ENCODE measurements at regions not wholly inside any gene's neighbourhood (a gene's known extent, or its start where the extent isn't known, plus 50 kb on each side); places are given as distances from the start of the nearest gene placed in this dataset.
"Not testable (repeated sequence)": the region's sequence is repeated elsewhere in the genome, so short reads cannot be mapped to it uniquely, and the experiment has no call there.

DNA sequence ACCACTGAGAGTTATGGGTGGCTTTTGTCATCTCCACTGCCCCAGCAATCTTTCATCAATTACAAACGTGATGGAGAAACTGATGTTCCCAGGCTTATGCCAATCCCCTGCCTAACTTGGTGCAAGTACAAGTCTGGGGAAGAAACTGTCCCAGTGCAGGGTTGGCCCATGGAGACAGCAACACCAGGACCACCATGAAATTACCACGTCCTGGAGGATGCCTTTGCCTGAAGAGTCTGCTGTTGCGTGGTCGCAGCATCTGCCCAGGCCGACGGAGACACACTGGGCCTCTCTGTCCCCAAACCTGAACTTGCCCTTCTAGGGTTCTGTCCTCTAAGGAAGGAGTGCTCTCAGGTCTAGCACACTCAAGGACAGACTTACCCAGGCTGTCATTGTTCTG is 496.8 kb upstream of the RAB6C start:
- Histone ChIP-seq H3K4me3 (ENCODE audit: low read length) (no peak overlapping the region), H3K4me1 (ENCODE audit: insufficient read depth, low read length) (no peaks in the 10 kb centered on the region), H3K27me3 (ENCODE audit: insufficient read depth, low read length) (no peaks in the 10 kb centered on the region), H3K9me3 (ENCODE audit: low read depth, low read length) (no peaks in the 10 kb centered on the region)

DNA sequence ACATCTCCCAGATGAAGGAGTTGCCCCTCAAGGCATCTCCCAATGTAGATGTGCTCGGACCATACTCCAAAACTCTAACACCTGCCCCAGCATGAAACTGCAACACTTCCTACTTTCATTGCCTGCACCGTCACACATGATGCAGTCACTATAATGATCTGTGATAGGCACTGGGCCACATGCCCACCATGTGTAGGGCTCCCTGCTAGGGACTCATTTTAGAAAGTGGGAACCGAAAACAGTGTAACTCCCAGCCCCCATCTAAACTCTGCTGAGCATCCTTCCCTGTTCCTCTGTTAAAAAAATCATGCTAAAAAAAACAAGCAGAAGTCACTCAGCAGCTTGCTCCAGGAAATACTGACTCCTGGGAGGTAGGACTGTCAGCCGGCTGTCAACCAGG is 496.1 kb upstream of the RAB6C start:
- Histone ChIP-seq H3K4me1 (ENCODE audit: insufficient read depth, low read length) (no peaks in the 10 kb centered on the region), H3K4me3 (ENCODE audit: low read length) (no peak overlapping the region), H3K27me3 (ENCODE audit: insufficient read depth, low read length) (no peaks in the 10 kb centered on the region), H3K9me3 (ENCODE audit: low read depth, low read length) (no peaks in the 10 kb centered on the region)

DNA sequence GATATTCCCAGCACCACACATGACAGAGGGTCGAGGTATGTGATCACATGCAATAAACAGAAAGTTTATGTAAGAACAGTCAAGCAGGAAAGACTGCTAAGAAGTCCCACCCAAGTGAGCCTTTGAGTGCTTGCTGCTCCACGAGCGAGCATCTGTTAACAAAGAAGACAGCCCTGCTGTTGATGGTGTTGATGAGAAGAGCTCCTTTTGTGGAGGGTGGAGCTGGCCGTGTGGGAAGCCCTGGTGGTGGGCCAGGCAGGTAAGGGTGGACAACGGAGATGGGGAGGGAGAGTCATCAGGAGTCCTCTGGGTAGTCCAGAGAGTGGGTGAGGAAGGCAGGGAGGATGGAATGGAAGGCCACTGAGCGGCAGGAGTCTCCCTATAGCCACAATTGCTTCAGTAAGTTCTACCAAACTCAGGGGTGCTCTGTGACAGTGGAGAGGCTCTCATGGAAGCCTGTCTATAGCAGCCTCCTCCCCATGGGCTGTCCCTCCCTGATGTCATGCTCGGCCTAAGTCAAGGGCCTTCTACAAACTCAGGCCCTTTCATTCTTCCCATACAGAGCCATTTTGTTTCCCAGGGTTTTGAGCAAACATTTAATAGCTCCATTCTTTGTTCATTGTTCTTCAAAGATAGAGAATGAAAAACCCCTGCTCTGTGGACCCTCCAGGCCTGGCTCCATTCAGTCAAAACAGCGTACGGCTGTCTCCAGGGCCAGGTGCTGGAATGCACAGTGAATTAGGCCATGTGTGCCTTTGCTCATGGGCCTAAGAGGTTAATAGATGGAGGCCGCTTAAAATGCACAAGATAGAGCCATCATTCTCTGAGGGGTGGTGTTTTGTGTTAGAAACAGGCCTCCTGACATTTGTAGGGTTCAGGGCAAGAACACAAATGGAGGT is 494.2 kb upstream of the RAB6C start:
- H3K4me1 ChIP-seq (ENCODE audit: insufficient read depth, low read length), result no peaks in the 10 kb centered on the region
- H3K9me3 ChIP-seq (ENCODE audit: low read depth, low read length), result no peaks in the 10 kb centered on the region
- H3K4me3 ChIP-seq (ENCODE audit: low read length), result no peak overlapping the region
- no peaks in the 10 kb centered on the region for H3K27me3 ChIP-seq (ENCODE audit: insufficient read depth, low read length)

DNA sequence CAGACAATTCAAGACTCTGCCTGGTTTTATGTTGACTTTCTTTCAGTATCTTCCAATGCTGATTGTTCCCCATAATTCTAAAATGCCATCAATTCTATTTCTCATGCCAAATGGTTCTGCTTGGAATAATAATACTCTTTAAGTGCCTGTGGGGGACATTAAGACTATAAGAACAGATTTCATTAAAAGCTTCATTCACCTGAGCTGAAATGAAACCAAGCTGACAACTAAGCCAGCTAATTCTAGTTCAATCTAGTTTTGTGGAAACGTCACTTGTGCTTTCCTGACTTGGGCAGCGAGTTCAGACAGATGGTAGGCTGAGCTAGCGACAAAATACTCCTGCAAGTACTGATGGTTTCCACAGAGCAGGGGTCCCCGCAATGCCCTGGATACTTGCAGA is 491.1 kb upstream of the RAB6C start:
- H3K4me3 ChIP-seq (ENCODE audit: low read length), result no peak overlapping the region
- H3K4me1 ChIP-seq (ENCODE audit: insufficient read depth, low read length), result no peaks in the 10 kb centered on the region
- no peaks in the 10 kb centered on the region for H3K9me3 ChIP-seq (ENCODE audit: low read depth, low read length)
- H3K27me3 ChIP-seq (ENCODE audit: insufficient read depth, low read length), result no peaks in the 10 kb centered on the region

DNA sequence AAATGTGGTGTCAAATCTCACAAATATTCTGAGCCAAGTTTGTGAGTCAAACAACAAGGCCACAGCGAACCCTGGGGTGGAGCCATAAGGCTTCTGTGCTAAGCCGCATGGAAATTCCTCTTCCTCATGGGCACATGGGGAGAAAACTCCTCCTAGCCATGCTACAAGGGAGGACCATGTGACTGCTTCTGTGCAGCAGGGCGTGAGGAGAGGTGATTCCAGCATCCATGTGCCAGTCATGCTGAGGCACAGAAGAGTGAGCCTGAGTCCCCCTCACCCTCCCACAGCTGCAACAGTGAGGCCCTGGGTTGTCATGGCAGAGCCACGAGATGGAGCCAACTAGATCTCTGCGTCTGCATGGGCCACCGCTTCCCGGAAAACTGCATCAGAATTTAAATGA is 488.8 kb upstream of the RAB6C start:
- Histone ChIP-seq H3K27me3 (ENCODE audit: insufficient read depth, low read length) (no peaks in the 10 kb centered on the region), H3K4me3 (ENCODE audit: low read length) (no peak overlapping the region), H3K4me1 (ENCODE audit: insufficient read depth, low read length) (no peaks in the 10 kb centered on the region), H3K9me3 (ENCODE audit: low read depth, low read length) (no peaks in the 10 kb centered on the region)

DNA sequence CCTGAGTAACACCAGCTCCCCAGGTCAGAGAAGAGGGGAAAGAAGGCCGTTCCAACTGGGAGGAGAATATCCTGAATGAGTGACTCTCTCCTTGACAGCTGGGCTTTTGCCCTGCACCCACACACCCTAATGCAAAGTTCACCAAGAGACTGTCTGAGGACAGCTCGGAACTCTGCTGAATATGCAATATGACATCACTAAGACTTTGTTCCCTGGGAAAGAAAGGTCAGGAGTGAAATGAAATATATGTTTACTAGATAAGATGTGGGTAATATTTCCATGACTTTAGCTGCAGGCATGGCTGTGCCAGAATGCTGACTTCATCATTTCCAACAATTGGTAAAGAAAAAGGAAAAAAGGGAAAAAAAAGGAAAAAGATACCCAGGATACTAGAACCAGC is 488.2 kb upstream of the RAB6C start:
- no peaks in the 10 kb centered on the region for H3K9me3 ChIP-seq (ENCODE audit: low read depth, low read length)
- no peaks in the 10 kb centered on the region for H3K4me1 ChIP-seq (ENCODE audit: insufficient read depth, low read length)
- H3K27me3 ChIP-seq (ENCODE audit: insufficient read depth, low read length), result no peaks in the 10 kb centered on the region
- no peak overlapping the region for H3K4me3 ChIP-seq (ENCODE audit: low read length)

DNA sequence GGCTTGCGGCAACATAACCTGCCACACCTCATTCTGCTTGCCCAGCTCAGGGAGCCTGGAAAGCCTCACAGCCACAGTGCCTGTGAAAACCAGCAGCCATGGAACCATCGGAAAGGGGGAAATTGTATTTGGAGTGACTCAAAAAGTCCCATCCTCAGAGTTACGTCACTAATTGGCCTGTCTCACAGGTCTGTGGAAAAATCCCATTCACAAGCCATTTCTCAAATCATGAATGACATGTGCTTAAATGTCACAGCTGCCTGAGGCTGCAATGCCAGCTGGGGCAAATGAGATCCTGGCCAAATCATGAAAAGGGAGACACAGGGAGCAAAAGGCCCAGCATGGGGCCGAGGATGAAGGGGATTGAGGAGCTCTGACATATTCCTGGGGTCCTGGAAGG is 486.9 kb upstream of the RAB6C start:
- Histone ChIP-seq H3K9me3 (ENCODE audit: low read depth, low read length) (no peaks in the 10 kb centered on the region), H3K4me1 (ENCODE audit: insufficient read depth, low read length) (no peaks in the 10 kb centered on the region), H3K27me3 (ENCODE audit: insufficient read depth, low read length) (no peaks in the 10 kb centered on the region), H3K4me3 (ENCODE audit: low read length) (no peak overlapping the region)

DNA sequence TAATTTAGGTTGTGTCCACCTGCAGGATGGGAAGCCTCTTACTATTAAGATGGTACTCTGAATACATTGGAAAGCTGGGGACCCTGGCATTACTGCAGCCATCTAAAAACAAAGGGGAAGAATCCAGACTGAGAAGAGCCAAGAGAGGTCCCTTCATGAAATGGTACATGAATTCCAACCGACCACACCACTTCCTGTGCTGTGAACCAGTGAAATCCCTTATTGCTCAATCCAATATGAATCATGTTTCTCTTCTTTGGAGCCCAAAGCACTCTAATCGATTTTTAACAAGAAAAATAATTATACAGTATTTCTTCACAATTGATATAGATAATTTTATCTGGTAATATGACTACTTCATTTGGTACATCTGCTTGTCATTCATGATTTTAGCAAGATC is 479.7 kb upstream of the RAB6C start:
- H3K27me3 ChIP-seq (ENCODE audit: insufficient read depth, low read length), result no peaks in the 10 kb centered on the region
- H3K4me1 ChIP-seq (ENCODE audit: insufficient read depth, low read length), result no peaks in the 10 kb centered on the region
- H3K9me3 ChIP-seq (ENCODE audit: low read depth, low read length), result no peaks in the 10 kb centered on the region
- H3K4me3 ChIP-seq (ENCODE audit: low read length), result no peak overlapping the region

DNA sequence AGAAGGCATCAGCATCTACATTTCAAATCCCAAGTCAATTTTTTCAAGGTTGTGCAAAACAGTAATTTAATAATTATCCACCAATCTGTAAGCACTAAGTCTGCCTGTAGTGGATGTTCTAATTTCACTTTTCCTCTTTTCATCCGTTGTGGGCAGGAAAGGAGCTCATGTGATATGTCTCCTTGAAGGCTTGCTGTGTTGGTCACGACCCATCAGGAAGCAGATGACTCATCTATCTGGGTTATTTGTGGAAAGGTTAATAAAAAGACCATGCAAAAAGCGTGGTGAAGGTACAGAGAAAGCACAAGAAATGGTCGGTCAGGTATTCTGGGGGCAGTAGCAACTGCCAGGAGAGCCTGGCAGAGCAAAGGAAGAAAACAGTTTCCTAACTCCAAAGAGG is 476.7 kb upstream of the RAB6C start:
- Histone ChIP-seq H3K9me3 (ENCODE audit: low read depth, low read length) (no peaks in the 10 kb centered on the region), H3K4me3 (ENCODE audit: low read length) (no peak overlapping the region), H3K4me1 (ENCODE audit: insufficient read depth, low read length) (no peaks in the 10 kb centered on the region), H3K27me3 (ENCODE audit: insufficient read depth, low read length) (peaks cover 3% of the 10 kb centered on the region)

DNA sequence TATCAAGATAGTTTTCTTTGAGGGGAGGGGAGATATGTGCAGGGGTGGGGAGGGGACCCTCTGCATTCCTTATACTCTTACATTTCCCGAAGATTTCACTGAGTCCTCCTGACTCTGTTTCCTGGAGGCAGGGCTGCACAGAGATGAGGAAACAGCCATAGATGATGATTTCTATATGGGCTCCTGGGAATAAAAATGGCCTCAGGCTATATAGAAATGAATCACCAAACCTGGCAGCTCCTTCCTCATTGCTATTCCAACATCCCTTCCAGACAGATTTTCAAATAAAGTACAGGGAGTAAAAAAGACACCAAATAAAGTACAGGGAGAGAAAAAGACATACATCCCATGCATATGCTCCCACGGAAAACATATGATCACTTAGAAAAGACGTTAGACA is 474.8 kb upstream of the RAB6C start:
- Histone ChIP-seq H3K9me3 (ENCODE audit: low read depth, low read length) (no peaks in the 10 kb centered on the region), H3K4me1 (ENCODE audit: insufficient read depth, low read length) (no peaks in the 10 kb centered on the region), H3K4me3 (ENCODE audit: low read length) (no peak overlapping the region), H3K27me3 (ENCODE audit: insufficient read depth, low read length) (peaks cover 3% of the 10 kb centered on the region)

DNA sequence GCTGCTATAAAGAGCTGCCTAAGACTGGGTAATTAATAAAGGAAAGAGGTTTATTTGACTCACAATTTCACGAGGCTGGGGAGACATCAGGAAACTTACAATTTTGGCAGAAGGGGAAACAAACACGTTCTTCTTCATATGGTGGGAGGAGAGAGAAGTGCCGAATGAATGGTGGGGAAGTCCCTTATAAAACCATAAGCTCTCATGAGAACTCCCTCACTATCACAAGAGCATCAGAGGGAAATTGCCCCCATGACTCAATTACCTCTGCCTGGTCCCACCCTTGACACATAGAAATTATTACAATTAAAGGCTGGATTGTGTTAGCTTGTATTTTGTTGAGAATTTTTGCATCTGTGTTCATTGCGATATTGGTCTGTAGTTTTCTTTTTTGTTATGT is 460.5 kb upstream of the RAB6C start:
- H3K4me1 ChIP-seq (ENCODE audit: insufficient read depth, low read length), result no peaks in the 10 kb centered on the region
- peaks cover 10% of the 10 kb centered on the region for H3K9me3 ChIP-seq (ENCODE audit: low read depth, low read length)
- H3K4me3 ChIP-seq (ENCODE audit: low read length), result no peak overlapping the region
- no peaks in the 10 kb centered on the region for H3K27me3 ChIP-seq (ENCODE audit: insufficient read depth, low read length)

DNA sequence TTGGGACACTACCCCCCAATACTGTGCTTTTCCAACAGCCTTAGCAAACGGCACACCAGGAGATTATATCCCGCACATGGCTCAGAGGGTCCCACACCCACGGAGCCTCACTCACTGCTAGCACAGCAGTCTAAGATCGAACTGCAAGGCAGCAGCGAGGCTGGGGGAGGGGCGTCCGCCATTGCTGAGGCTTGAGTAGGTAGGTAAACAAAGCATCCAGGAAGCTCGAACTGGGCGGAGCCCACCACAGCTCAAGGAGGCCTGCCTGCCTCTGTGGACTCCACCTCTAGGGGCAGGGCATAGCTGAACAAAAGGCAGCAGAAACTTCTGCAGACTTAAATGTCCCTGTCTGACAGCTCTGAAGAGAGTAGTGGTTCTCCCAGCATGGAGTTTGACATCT is 447.3 kb upstream of the RAB6C start:
- not testable (repeated sequence) for H3K4me3 ChIP-seq (ENCODE audit: low read length); H3K4me1 ChIP-seq (ENCODE audit: insufficient read depth, low read length); H3K9me3 ChIP-seq (ENCODE audit: low read depth, low read length); H3K27me3 ChIP-seq (ENCODE audit: insufficient read depth, low read length)

DNA sequence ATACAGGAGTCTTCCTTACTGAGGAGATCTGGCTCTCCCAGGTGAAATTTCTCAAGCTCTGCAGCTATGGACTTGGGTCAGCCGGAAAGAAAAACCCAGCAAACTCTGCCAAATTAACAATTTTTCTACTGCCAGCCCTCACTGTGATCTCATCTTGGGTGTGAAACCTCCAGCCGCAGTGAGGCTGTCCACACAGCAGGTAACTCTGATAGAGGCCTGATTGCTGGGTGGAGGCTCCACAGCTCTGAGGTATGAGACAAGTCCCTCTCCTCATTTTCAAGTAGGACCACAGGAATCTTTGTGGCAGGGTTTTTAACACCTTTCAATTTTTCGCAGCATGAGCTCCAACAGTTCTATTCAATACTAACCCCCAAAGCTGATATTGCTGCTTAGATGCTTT is 430.6 kb upstream of the RAB6C start:
- Histone ChIP-seq H3K9me3 (ENCODE audit: low read depth, low read length) (no peaks in the 10 kb centered on the region), H3K4me1 (ENCODE audit: insufficient read depth, low read length) (no peaks in the 10 kb centered on the region), H3K27me3 (ENCODE audit: insufficient read depth, low read length) (no peaks in the 10 kb centered on the region), H3K4me3 (ENCODE audit: low read length) (no peak overlapping the region)

DNA sequence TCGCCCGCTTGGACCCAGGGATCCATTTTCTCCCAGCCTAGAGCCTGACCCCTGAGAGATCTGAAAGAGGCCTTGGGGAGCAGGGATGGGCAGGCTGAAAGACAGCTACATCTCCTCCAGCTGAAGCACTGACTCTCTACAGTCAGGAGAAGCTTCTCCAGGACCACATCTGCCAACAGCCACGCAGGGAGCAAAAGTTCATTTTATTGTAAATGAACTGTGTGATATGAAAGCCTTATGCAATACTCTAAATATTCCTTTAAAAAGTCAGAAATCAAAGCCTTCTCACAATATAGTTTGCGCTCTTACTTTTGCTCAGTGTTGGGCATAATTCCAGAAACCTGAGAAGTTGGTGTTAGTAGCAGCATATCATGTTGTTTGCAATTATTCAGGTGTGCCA is 428.9 kb upstream of the RAB6C start:
- Histone ChIP-seq H3K4me3 (ENCODE audit: low read length) (no peak overlapping the region), H3K4me1 (ENCODE audit: insufficient read depth, low read length) (no peaks in the 10 kb centered on the region), H3K27me3 (ENCODE audit: insufficient read depth, low read length) (no peaks in the 10 kb centered on the region), H3K9me3 (ENCODE audit: low read depth, low read length) (no peaks in the 10 kb centered on the region)

DNA sequence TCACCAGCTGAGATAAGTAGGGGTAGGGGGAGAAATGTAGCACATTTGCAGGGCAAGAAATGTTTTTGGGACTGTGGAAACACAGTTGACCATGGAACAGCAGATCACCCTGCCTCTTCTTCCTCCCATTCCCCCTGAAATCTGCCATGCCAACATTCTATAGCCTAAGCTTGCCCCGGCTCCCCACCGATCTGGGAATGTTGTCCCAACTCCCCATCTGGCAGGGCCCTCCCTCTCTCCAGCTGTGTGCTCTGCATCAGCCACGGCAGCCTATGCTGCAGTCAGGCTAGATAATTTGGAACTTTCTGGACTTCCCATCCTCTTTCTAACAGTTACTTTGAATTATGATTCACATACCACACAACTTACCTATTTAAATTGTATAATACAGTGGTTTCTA is 425.1 kb upstream of the RAB6C start:
- H3K4me1 ChIP-seq (ENCODE audit: insufficient read depth, low read length), result no peaks in the 10 kb centered on the region
- H3K4me3 ChIP-seq (ENCODE audit: low read length), result no peak overlapping the region
- H3K27me3 ChIP-seq (ENCODE audit: insufficient read depth, low read length), result no peaks in the 10 kb centered on the region
- no peaks in the 10 kb centered on the region for H3K9me3 ChIP-seq (ENCODE audit: low read depth, low read length)

DNA sequence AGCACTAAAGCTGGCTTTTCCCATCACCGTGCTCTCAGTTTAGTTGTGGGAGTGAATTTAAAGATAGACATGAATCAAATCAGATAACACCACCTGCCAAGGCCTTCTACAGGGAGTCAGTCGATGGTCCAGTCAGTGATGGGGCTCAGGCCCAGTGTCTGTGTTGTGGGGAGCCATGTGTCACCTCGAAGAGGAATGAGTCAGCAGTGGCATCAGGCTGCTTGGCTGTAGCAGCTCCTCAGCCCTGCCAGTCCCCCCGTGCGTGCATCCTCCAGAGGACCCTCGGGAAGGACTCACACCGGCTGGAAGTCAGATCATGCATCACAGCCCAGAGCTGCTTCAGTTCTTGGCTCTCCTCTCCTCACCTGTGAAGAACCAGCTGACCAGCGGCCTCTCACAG is 420.4 kb upstream of the RAB6C start:
- Histone ChIP-seq H3K27me3 (ENCODE audit: insufficient read depth, low read length) (no peaks in the 10 kb centered on the region), H3K4me1 (ENCODE audit: insufficient read depth, low read length) (no peaks in the 10 kb centered on the region), H3K4me3 (ENCODE audit: low read length) (no peak overlapping the region), H3K9me3 (ENCODE audit: low read depth, low read length) (no peaks in the 10 kb centered on the region)

Measured in mononuclear cell (primary cell).